Stimulated activated CD4-positive, alpha-beta T cell treated with anti-CD3 and anti-CD28 coated beads, Interleukin-2, amount 100 ng/mL, for 4 hours (primary cell): ENCODE measurements at regions not wholly inside any gene's neighbourhood (a gene's known extent, or its start where the extent isn't known, plus 50 kb on each side); places are given as distances from the start of the nearest gene placed in this dataset.
A peak's percentile ranks its signal among the peaks of the same experiment; 100 is the strongest.
"Not testable (repeated sequence)": the region's sequence is repeated elsewhere in the genome, so short reads cannot be mapped to it uniquely, and the experiment has no call there.

ENCODE experiments used
- DNase-seq: peaks from one replicate; pipeline ENCODE4 v3.0.0-alpha.2; 2020; ENCODE audit warnings: low read depth

DNA sequence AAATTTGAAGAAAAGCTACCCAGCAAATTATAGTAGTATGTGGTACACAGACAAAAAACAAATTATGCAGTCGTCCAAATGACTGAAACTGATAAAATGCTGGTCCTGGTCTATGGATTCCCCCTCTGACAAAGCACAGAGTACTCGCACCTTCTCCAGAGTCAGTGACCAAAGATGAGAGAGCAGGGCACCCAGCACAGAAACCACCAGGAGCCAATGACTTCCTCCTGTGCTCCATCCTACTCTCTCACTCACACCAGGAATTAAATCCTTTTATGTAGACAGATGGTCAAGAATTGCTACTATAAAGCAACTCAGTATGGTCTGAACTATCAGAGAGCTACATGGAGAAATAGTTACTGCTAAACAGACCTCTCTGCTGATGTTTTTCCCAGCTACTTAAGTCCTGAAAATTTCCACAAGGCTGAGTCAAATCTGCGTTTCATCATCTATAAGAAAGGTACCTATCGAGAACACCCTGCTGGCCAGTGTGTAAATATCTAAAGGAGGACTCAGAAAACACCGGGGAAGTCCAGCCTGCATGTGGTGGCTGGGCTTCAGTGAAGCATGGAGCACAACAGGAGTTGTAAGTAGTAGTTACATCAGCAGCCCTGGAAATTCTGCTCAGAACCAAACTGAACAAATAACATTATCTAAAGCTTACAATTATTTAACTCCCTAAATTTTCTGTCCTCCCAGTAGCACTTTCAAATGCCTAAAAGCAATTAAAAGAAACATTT is 84.5 kb upstream of the FBXO28 start:
- not testable (repeated sequence) for DNase-seq

DNA sequence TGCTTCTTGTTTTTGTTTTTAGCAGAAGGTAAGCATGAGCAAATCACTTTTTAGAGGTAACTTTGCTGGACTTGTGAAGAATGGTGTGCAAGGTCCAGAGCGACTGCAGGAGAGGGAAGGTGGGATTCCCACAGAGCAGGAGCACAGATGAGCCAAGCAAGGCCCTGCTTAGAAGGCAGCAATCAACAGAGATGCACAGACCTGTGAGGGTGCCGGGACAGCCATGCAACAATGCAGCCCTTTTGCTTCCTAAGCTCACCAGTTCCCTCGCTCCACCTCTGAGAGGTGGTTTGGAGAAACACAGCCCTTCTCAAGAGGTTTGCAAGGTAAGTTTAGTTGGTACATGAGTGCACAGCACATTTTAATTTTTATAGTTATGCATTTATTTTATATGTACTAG is 85.1 kb upstream of the FBXO28 start:
- DNase-seq = not testable (repeated sequence)

DNA sequence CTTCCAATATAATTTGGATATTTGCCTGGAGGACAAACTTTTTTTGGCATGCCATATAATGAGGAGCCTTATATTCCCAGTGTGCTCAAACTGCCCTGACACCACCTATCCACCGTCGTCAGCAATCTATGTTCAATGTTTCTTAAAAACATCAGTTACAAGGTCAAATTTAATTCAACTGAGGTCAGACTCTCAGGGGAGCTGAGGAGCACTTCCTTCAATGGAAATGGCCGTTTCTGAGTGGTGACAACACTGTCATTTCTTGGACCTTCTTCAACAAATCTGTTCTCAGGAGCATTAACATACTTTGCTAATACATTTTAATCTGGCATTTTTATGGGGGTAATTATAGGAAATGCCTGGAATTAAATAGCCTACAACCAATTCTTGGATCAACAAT is 90.8 kb upstream of the FBXO28 start:
- not testable (repeated sequence) for DNase-seq

DNA sequence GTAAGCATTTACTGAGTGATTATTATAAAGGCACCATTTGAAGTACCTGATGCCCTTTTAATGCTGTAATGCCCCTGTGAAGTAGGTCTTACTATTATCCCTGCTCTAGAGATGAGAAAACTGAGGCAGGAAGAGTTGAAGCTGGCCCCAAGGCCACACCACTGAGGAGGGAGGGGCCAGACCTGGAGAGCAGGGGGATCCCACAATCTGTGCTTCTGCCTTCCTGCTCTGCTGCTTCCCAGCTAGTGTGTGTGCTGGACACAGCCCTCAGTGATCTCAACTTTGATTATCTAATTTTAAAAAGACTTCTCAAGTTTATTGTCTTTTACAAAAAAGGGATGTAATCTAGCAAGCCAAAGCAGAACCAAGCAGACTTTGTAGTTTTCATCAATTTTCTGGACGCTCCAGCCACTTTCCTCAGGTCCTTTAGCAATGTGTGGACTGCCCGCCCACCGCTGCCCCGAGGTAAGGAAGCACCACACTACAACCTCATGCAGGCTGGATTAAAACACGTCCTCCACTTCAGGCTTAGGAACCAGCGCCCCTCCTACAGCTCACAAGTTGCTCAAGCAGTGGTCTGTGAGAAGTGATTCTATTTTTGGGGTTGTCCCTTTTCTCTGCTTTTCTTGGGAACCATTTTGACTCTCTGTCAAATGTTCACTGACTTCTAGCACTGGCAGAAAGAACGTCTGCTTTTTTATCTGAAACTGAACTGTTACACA is 91.5 kb upstream of the FBXO28 start:
- not testable (repeated sequence) for DNase-seq

DNA sequence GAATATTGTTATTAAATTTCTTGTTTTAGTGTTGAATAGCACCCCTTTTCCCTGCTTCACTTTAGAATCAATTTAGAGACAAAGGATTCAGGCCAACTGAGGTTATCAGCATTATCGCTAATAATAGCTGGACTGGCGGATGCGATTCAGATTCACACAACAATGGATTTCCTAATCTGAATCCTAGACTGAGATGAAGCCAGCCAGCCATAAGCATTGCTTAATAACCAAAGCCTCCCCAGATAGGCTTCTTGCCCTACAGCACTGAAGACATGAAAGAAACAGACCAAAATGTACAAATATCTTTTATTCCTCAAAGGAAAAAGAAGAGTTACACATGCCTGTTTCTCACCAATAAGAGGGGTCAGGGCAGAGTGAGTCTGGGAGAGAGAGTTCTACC is 94.0 kb upstream of the FBXO28 start:
- DNase-seq = not testable (repeated sequence)

DNA sequence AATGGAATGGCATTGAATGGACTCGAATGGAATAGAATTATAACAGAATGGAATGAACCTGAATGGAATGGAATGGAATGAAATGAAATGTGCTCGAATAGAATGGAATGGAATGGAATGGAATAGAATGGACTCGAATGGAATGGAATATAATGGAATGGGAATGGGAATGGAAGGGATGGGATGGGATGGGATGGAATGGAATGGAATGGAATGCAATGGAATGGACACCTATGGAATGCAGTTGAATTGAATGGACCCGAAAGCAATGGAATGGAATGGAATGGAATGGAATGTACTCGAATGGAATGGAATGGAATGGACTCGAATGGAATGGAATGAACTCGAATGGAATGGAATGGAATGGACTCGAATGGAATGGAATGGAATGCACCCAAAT is 98.1 kb upstream of the FBXO28 start:
- not testable (repeated sequence) for DNase-seq

DNA sequence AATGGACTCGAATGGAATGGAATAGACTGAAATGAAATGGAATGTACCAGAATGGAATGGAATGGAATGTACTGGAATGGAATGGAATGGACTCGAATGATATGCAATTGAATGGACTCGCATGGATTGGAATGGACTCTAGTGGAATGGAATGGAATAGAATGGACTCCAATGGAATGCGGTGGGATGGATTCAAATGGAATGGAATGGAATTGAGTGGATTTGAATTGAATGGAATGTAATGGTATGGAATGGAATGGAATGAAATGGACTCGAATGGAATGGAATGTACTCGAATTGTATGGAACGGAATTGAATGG is 99.6 kb upstream of the FBXO28 start:
- DNase-seq = no peak

DNA sequence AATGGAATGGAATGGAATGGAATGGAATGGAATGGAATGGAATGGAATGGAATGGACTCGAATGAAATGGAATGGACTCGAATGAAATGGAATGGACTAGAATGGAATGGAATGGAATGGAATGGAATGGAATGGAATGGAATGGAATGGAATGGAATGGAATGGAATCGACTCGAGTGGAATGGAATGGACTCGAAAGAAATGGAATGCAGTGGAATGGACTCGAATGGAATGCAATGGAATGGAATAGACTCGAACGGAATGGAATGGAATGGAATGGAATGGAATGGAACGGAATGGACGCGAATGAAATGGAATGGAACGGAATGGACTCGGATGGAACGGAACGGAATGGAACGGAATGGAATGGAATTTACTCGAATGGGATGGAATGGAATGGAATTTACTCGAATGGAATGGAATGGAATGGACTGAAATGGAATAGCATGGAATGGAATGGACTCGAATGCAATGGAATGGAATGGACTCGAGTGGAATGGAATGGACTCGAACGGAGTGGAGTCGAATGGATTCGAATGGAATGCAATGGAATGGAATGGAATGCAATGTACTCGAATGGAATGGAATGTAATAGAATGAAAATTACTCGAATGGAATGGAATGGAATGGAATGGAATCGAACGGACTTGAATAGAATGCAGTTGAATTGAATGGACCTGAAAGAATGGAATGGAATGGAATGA is 100.1 kb upstream of the FBXO28 start:
- not testable (repeated sequence) for DNase-seq

DNA sequence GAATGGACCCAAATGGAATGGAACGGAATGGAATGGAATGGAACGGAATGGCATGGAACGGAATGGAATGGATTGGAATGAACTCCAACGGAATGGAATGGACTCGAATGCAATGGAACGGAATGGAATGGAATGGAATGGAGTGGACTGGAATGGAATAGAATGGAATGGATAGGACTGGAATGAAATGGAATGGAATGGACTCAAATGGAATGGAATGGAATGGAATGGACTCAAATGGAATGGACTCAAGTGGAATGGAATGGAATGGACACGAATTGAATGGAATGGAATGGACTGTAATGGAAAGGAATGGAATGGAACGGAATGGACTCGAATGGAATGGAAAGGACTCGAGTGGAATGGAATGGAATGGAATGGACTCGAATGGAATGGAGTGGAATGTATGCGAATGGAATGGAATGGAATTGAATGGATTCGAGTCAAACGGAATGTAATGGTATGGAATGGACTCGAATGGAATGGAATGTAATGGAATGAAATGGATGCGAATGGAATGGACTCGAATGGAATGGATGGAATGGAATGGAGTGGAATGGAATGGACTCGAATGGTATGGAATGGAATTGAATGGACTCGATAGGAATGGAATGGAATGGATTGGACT is 101.0 kb upstream of the FBXO28 start:
- DNase-seq = not testable (repeated sequence)

DNA sequence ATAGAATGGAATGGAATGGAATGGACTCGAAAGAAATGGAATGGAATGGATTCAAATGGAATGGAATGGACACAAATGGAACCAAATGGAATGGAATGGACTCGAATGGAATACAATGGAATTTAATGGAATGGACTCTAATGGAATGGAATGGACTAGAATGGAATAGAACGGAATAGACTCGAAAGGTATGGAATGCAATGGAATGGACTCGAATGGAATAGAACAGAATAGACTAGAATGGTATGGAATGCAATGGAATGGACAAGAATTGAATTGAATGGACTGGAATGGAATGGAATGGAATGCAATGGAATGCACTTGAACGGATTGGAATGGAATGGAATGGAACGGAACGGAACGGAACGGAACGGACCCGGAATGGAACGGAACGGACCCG is 101.7 kb upstream of the FBXO28 start:
- DNase-seq = not testable (repeated sequence)

DNA sequence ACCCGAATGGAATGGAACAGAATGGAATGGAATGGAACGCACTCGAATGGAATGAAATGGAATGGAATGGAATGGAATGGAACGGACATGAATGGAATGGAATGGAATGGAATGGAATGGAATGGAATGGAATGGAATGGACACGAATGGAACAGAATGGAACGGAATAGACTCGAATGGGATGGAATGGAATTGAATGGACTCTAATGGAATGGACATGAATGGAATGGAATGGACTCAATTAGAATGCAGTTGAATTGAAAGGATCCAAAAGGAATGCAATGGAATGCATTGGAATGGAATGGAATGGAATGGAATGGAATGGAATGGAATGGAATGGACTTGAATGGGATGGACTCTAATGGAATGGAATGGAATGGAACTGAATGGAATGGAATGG is 102.2 kb upstream of the FBXO28 start:
- not testable (repeated sequence) for DNase-seq

DNA sequence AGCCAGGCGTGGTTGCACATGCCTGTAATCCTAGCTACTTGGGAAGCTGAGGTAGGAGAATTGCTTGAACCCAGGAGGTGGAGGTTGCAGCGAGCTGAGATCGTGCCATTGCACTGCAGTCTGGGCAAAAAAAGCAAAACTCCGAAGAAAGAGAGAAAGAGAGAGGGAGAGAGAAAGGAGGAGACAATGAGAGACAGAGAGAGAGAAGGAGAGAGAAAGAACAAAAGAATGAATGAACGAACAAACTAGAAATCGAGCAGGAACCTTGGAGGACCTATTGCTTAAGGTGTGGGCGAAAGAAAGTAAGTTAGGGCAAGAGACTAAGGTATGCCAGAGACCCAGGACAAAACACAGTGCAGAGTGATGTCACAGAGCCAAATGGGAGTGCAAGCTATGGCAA is 102.8 kb upstream of the FBXO28 start:
- not testable (repeated sequence) for DNase-seq

DNA sequence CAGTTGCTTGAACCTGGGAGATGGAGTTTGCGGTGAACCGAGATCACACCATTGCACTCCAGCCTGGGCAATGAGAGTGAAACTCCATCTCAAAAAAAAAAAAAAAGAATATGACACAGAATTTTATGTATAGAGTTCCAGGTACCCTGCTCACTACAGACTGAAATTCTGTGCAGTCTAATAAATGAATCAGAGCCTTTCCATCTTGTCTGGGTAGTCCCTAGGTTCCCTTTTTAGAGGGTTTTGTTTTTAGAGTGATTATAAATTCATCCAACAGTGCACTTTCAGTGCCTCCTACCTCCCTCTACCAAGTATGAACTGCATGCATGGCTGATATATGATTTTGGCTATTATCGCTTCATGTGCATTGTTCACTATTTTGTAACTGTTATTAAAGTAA is 107.9 kb upstream of the FBXO28 start:
- not testable (repeated sequence) for DNase-seq

DNA sequence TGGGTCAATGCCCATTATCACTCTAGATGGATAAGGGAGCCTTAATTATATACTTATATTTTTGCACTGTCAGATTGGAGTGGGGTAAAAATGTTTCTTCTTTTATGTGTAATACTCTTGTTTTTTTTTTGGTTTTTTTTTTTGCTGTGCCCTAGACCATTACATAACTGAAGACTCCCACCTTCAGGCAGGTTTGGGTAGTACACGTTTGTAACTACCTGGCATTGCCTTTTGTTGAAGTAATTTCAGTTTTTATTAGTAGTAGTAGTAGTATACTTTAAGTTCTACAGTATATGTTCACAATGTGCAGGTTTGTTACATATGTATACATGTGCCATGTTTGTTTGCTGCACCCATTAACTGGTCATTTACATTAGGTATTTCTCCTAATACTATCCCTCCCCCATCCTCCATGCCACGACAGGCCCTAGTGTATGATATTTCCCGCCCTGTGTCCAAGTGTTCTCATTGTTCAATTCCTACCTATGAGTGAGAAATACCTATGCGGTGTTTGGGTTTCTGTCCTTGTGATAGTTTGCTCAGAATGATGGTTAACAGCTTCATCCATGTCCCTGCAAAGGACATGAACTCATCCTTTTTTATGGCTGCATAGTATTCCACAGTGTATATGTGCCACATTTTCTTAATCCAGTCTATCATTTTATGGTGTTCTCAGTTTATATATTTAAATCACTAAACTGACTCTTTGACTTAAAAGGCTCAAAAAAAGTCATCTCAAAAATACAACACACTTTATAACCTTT is 109.2 kb upstream of the FBXO28 start:
- peak; percentile 35 for DNase-seq

DNA sequence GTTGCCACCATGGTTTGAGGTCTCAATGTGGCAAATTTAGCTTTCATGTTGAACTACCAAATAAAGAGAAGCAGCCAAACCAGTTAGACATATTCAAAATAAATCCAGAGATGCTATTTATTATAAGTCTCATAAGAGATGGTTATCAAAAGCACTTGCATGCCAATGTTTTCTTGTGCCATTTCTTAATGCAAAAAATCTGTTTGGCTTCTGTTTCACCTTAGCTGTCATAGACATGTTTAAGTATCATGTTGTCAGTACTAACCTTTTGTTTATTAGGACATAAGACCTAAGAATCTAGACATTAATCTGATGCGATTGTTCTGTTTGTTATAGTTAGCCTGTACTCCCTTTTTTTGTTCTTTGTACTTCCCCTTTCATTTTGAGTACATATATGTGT is 110.0 kb upstream of the FBXO28 start:
- DNase-seq = not testable (repeated sequence)

DNA sequence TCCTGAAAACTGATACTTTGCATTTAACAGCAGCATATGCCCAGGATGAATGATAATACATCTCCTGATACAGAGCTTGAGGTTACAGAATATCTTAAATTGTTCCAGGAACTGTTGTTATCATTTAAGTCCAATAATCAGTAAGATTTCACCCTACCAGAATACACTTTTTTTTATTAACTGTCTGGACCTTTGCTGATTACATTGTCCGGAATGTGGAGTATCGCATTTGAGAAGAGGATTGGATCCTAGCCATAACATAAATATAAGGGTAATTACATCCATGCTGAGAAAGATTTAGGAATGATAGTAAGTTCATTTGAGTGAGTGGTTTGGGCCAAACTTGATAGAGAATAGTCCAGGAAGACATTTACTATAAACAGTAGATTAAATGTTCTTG is 112.2 kb upstream of the FBXO28 start:
- not testable (repeated sequence) for DNase-seq

DNA sequence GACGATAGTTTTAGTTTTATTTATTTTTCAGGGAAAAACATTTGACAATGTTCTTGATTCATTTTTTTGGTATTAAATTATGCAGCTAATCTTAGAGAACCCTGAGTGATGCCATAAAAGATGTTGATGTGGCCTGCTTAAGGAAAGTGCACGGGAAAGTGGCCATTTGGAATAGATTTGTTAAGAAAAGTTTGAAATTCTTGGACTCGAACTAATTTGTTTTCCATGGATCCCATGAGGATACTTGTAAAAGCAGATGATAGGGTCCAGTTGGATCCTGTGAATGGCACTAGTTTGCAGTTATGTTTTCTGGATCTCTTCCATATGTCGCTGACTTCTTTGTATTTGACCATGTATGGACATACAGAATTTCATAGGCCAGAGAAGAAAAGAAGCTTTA is 114.2 kb upstream of the FBXO28 start:
- DNase-seq = not testable (repeated sequence)

DNA sequence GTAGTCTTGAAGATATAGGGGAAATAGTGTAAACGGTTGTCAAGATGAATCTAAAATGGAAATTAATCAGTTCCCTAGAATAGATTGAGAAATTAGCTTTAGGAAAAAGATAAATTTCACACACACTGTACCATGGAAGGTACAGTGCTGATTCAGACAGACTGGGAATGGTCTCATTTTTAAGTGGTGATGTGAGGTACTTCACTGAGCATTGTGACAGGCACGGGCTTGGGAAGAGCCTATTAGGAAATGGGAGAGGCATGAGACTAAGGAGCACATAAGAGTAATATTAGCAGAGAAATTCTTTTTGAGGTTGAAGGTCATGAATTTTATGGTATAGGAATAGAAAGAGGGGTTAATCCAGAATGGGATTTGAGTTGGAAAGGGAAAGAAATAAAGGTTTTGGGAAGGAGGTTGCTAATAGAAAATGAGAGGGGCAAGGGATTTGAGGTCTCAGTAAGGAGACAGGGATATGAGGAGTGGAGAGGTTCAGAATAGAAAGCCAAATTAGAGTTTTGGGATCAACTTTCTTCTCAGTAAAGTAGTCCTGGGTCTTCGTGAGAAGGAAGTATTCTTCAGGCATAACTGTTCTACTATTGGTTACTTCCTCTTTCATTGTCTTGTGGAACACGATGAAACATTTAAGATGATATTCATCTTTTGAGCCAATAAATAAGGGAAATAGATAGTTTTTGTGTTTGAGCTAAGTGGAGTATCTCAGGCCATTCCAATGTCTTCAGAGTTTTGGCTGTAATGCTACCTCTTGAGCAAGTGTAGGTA is 115.0 kb upstream of the FBXO28 start:
- not testable (repeated sequence) for DNase-seq

DNA sequence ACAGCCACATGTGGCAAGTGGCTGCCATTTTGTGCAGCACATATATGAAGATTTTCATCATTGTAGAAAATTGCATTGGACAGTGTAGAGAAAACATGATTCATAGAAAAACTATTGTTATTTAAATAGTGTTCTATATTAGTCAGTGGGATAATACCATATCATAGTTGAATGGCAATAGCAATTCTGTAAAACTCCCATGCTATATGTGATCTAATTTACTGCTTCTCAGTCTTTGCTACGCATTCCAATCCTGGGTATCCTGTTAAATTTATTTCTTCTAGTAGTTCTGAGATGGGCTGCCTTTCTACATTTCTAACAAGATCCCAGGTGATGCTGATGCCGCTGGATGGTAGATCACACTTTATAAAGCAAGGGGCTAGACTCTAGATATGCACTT is 117.5 kb upstream of the FBXO28 start:
- DNase-seq = not testable (repeated sequence)

DNA sequence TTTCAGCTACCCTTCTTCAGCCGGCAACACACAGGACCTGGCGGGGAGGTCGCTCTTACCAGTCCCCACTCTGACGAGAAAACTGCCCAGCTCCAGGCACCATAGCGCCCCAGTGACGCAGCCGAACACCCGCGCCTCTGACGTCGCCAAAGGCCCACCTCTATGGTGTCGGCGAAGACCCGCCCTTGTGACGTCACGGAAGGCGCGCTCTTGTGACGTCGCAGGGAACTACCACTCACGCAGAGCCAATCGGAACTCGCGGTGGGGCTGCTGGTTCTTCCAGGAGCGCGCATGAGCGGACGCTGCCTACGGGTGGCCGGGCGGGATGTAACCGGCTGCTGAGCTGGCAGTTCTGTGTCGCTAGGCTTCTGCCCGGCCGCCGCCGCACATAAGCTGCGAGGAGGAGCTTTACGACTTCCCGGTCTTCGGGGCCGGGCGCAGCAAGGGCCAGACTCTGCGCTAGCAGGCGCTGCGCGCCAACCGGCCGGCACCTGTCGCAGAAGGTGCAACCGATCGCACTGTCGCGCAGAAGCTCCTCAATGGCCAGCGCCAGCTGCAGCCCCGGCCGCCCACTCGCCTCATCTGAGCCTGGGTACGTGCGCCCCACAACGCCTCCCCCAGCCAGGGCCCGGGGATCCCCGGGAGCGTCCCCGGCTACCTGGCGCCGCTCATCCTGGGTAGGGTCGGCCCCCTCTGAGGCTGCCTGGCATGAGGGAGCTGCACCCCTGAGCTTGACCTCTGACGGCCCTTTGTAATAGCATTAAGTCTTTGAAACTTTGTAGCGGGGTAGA is 121.3 kb upstream of the FBXO28 start:
- DNase-seq = peak; percentile 100
